Renal cortex interstitium (tissue), 11 donors: ENCODE measurements at regions not wholly inside any gene's neighbourhood (a gene's known extent, or its start where the extent isn't known, plus 50 kb on each side); places are given as distances from the start of the nearest gene placed in this dataset.

Experiments
- DNase-seq, 11 donors: peaks; one replicate each; pipeline ENCODE4 v3.0.0-alpha.2; 2013; ENCODE audit warnings: low read depth in 9 of 11, low spot score in 4 of 11; ENCODE audit errors: extremely low read depth in 1 of 11

DNA sequence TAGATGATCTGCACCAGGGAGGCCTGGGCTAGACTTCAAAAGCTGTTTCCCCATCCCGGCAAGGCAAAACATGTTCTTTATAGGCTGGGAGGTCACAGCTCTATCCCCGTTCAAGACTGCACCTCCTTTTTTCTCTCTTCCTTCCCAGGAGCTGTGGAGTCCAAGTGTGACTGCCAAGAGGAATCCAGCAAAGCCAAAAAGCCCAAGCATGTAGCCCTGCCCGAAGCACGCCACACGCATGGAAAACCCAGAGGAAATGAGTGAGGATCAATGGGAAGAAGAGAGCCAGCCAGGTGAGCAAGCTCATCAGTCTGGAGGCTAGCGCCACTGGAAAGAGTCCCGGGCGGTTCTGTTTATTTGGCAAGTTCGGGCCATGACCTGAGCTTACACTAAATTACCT, 240.4 kb downstream of the PRL start:
- DNase-seq = no peak

- no peak for DNase-seq
Observed at GRCh38 chr6:22057962-22058361, 238.9 kb downstream of the PRL start.

- DNase-seq = no peak
Observed at GRCh38 chr6:22059126-22059525, 237.7 kb downstream of the PRL start.

GRCh38 chr6:22059946-22060345, 236.9 kb downstream of the PRL start:
- DNase-seq = no peak

GRCh38 chr6:22062807-22063408, 233.9 kb downstream of the PRL start:
- no peak for DNase-seq

- no peak for DNase-seq
Observed at GRCh38 chr6:22064558-22064957, 232.3 kb downstream of the PRL start.

DNA sequence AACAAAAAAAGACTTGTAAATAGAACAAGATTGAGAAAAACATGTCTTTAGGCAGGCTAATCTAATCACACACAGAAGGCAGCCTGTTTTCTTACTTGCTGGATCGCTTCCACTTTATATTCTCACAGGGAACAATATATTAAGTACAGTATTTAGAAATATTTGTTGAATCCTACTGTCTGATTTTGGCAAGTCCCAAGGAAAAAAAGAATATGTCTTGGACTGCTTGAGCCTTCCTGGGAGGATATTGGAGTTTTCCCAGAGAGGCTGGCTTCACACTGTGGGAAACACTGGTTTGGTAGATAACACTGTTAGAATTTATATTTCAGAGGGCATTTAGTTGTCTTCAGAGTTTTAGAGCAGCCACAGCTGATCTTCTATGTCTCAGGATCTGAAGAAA, 229.7 kb downstream of the PRL start:
- DNase-seq = peak in 3 of 11 donors; percentile 54 to 68 (median 57)

- DNase-seq = no peak
Observed at GRCh38 chr6:22067671-22068070, 229.2 kb downstream of the PRL start.

GRCh38 chr6:22068561-22069305, 228.1 kb downstream of the PRL start:
- DNase-seq = no peak

DNA sequence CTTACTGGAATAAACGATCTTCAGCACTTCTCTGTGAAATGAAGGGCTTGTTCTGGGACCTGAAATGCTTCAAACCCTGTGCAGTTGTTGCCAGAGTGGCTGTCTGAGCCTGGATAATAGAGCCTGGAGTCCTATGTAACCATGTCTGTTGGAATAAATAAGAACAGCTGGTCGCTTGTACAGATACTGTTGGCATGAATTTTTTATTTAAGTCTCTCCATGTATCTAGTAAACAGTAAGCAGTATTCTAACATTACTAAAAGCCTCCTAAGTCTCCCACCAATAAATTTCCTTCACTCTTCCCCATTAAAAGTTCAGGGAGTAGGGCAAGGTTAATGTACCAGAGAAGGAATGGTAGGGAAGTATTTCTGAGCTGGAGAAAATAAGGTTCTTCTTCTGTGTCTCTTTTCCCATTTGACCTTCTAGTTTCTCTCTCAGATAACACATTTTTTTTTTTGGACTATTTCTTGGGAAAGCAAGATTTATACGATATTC, 227.5 kb downstream of the PRL start:
- DNase-seq = peak in 3 of 11 donors; percentile 61 to 70 (median 67)

GRCh38 chr6:22071270-22072041, 225.4 kb downstream of the PRL start:
- peak in 7 of 11 donors; percentile 59 to 81 (median 68) for DNase-seq

GRCh38 chr6:22072949-22073348, 223.9 kb downstream of the PRL start:
- no peak for DNase-seq

DNA sequence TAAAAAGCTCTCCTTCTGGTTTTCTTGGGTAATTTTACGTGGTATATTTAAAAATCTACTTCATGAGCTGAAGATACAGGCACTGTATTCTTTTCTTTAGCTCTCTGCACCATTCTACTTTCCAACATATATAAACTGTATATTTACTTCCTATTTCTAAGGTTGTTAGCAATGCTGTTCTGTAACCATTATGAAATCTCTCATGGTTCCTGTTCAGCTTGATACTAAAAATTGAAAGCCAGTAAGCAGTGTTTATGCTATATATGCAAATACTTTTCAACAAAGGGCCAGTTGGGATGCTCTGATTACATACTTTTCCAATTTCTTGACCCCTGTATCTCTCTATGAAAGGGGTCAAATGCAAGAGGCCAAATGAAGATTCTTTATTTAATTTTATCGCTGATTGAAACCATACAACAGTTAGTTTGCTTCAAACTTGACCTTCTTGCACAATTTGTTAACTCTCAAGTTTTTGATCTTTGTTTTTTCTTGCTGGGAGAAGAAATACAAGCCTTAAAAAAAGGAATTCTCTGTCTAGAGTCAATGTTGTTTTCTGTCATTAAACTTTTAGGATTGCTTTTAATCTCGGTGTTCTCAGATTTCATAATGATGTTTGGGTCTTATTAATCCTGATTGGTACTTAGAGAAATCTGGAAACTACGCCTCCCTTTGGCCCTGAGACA, 223.2 kb downstream of the PRL start:
- no peak for DNase-seq

GRCh38 chr6:22078288-22078687, 218.5 kb downstream of the PRL start:
- no peak for DNase-seq

DNA sequence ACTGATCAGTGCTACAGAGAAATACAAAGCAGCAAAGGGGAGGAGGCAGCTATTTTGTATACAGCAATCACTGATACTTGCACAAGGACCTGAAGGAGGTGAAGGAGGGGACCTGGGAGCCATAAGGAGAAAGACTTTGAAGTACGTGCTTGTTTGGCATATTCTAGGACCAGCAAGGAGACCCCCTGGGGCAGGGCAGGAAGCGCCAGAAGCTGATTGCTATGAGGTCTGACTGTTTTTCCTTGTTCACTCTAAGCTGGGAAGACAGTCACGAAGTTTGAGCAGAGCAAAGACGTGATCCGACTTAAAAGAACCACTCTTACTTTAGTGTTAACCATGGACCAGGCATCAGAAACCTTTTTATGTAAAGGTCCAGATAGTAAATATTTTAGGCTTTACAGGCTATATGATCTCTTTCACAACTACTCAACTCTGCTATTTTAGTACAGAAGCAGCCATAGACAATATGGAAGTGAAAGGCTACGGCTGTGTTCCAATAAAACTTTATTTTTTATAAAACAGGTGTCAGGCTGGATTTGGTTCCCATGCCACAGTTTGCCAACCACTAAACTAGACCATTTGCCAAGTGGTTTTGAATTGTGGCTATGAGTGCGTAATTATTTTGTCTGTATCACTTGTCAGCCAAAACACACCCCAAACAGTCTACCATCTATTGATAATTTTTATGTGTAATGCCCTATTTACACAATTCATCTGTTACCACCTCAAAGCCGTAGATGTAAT, 217.9 kb downstream of the PRL start:
- no peak for DNase-seq

GRCh38 chr6:22079783-22080182, 217.1 kb downstream of the PRL start:
- no peak for DNase-seq

DNA sequence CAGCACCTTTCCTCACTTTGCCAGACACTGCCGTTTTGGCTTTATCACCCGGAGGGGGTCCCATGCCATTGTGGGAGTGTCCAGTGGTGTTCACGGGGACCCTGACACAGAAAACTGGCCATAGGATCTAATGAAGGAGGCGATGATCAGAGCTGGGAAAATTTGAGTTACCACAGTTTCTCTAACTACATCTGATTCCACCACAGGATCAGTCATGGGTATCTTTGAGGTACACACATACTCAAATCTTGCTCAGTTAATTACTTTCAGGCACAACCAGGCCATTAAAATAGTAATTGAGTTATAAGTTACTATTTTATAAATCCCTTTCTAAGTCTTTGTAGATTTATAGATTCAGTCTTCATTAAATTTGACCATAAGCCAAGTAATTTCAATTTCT, 215.1 kb downstream of the PRL start:
- no peak for DNase-seq

DNA sequence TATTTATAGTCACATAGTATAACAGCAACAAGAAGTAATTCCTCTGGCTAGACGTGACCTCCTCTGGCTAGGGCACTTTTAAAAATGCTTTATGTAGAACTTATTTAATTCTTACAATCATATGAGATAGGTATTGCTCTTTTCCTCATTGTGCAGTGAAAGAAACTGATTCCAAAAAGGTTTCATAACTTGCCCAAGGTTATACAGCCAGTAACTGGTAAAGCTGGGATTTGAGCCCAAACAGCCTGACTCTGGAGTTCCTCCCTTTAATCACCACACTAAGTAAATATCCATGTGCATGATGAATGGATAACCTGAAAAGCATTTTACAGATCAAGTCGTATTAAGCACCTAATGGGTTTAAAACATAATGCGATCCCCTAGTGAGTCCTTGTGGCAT, 214.6 kb downstream of the PRL start:
- DNase-seq = no peak

- no peak for DNase-seq
Observed at GRCh38 chr6:22083119-22083518, 213.7 kb downstream of the PRL start.
